Kidney epithelial cell (primary cell): ENCODE measurements at regions not wholly inside any gene's neighbourhood (a gene's known extent, or its start where the extent isn't known, plus 50 kb on each side); places are given as distances from the start of the nearest gene placed in this dataset.
"Not testable (repeated sequence)": the region's sequence is repeated elsewhere in the genome, so short reads cannot be mapped to it uniquely, and the experiment has no call there.

Source experiments
- DNase-seq: peaks from one replicate; pipeline ENCODE4 v3.0.0-alpha.2; 2010; ENCODE audit warnings: low read depth
- H3K27me3 ChIP-seq: 2 replicates; pipeline ENCODE4 v1.6.0; 2011; ENCODE audit warnings: low read length; ENCODE audit not compliant: control insufficient read depth, insufficient read depth
- H3K36me3 ChIP-seq: 2 replicates; pipeline ENCODE4 v1.5.1; 2011; ENCODE audit warnings: low read length; ENCODE audit not compliant: control insufficient read depth, insufficient read depth
- H3K4me3 ChIP-seq: 2 replicates; pipeline ENCODE4 v1.5.1; 2011; ENCODE audit warnings: low read depth, mild to moderate bottlenecking, control low read depth, low read length
- CTCF ChIP-seq: IDR thresholded peaks from 2 replicates; pipeline ENCODE4 v1.5.1; 2011; ENCODE audit warnings: mild to moderate bottlenecking, moderate library complexity, low read length, control low read depth, inconsistent platforms; ENCODE audit not compliant: insufficient read depth, poor library complexity, severe bottlenecking

GRCh38 chr4:38416450-38417014 is 247.5 kb upstream of the KLF3 start:
- Histone ChIP-seq H3K27me3 (no peaks in the 10 kb centered on the region), H3K36me3 (no peaks in the 10 kb centered on the region), H3K4me3 (no peak overlapping the region)
- TF ChIP-seq CTCF, result no peak
- DNase-seq, result no peak

- H3K4me3 ChIP-seq, DNase-seq, H3K36me3 ChIP-seq, H3K27me3 ChIP-seq: not testable (repeated sequence)
Measured at GRCh38 chr4:38420254-38420653, 243.7 kb upstream of the KLF3 start.

- no peak for TF ChIP-seq CTCF
- H3K27me3 ChIP-seq, result no peaks in the 10 kb centered on the region
- no peak for DNase-seq
- H3K4me3 ChIP-seq, result no peak overlapping the region
- no peaks in the 10 kb centered on the region for H3K36me3 ChIP-seq
Measured at GRCh38 chr4:38422850-38423249, 241.1 kb upstream of the KLF3 start.

- no peak overlapping the region for H3K4me3 ChIP-seq
- no peak for TF ChIP-seq CTCF
- no peaks in the 10 kb centered on the region for H3K27me3 ChIP-seq
- DNase-seq, result no peak
- H3K36me3 ChIP-seq, result no peaks in the 10 kb centered on the region
Measured at GRCh38 chr4:38424151-38424871, 239.7 kb upstream of the KLF3 start.

GRCh38 chr4:38426532-38426931 is 237.5 kb upstream of the KLF3 start:
- DNase-seq, result no peak
- no peak for TF ChIP-seq CTCF
- Histone ChIP-seq H3K4me3 (no peak overlapping the region), H3K27me3 (no peaks in the 10 kb centered on the region), H3K36me3 (no peaks in the 10 kb centered on the region)

GRCh38 chr4:38430841-38431240 is 233.2 kb upstream of the KLF3 start:
- no peak overlapping the region for H3K4me3 ChIP-seq
- DNase-seq, result no peak
- no peaks in the 10 kb centered on the region for H3K36me3 ChIP-seq
- H3K27me3 ChIP-seq, result no peaks in the 10 kb centered on the region
- TF ChIP-seq CTCF, result no peak
